PFSK-1 (cell line): ENCODE measurements at regions not wholly inside any gene's neighbourhood (a gene's known extent, or its start where the extent isn't known, plus 50 kb on each side); places are given as distances from the start of the nearest gene placed in this dataset.

Experiments used
- FOXP2 ChIP-seq: optimal IDR thresholded peaks from 2 replicates; pipeline ENCODE3; 2011; ENCODE audit warnings: borderline replicate concordance, control low read depth, inconsistent platforms; ENCODE audit not compliant: insufficient read depth; ENCODE audit errors: extremely low read length, extremely low read depth
- POLR2AphosphoS5 ChIP-seq: IDR thresholded peaks from 2 replicates; pipeline ENCODE4 v1.6.1; 2012; ENCODE audit warnings: low read depth, mild to moderate bottlenecking, control low read depth, low read length, moderate library complexity
- REST ChIP-seq, 2 experiments: IDR thresholded peaks; 2 replicates each; pipeline versions ENCODE4 v1.6.1 to v1.8.0; 2011 to 2012; ENCODE audit warnings: low read depth in 2 of 2, low read length in 2 of 2, control low read depth in 1 of 2, inconsistent platforms in 1 of 2, mild to moderate bottlenecking in 1 of 2, moderate library complexity in 1 of 2; ENCODE audit not compliant: insufficient read depth in 1 of 2
- SIN3A ChIP-seq: IDR thresholded peaks from 2 replicates; pipeline ENCODE4 v1.6.1; 2012; ENCODE audit warnings: mild to moderate bottlenecking, low read length, moderate library complexity, borderline replicate concordance; ENCODE audit not compliant: insufficient read depth
- TAF1 ChIP-seq: IDR thresholded peaks from 2 replicates; pipeline ENCODE4 v1.6.1; 2012; ENCODE audit warnings: low read length, control low read depth, borderline replicate concordance; ENCODE audit not compliant: insufficient read depth

GRCh38 chr3:38980938-38981337 is 70.8 kb downstream of the SCN11A start:
- TF ChIP-seq POLR2AphosphoS5: no peak
- TF ChIP-seq TAF1: no peak
- TF ChIP-seq REST (IDR thresholded peaks at IDR 0.05; ENCODE audit: insufficient read depth in 1 of 2, low read depth in 2 of 2, low read length in 2 of 2): no peak
- no peak for TF ChIP-seq SIN3A
- TF ChIP-seq FOXP2: no peak

- TF ChIP-seq POLR2AphosphoS5 (no peak), FOXP2 (no peak), REST (IDR thresholded peaks at IDR 0.05; ENCODE audit: insufficient read depth in 1 of 2, low read depth in 2 of 2, low read length in 2 of 2) (no peak), SIN3A (no peak), TAF1 (no peak)
Observed at GRCh38 chr3:38978729-38979128, 73.0 kb downstream of the SCN11A start.

GRCh38 chr3:38970851-38971638 is 80.7 kb downstream of the SCN11A start:
- TF ChIP-seq TAF1 (no peak), FOXP2 (no peak), REST (IDR thresholded peaks at IDR 0.05; ENCODE audit: insufficient read depth in 1 of 2, low read depth in 2 of 2, low read length in 2 of 2) (no peak), SIN3A (no peak), POLR2AphosphoS5 (no peak)

GRCh38 chr3:38969317-38970235 is 82.2 kb downstream of the SCN11A start:
- TF ChIP-seq POLR2AphosphoS5: no peak

GRCh38 chr3:38968891-38969290 is 82.9 kb downstream of the SCN11A start:
- TF ChIP-seq POLR2AphosphoS5: no peak
- TF ChIP-seq SIN3A: no peak
- TF ChIP-seq TAF1: no peak
- TF ChIP-seq REST (IDR thresholded peaks at IDR 0.05; ENCODE audit: insufficient read depth in 1 of 2, low read depth in 2 of 2, low read length in 2 of 2): no peak
- no peak for TF ChIP-seq FOXP2
